HEK293 (cell line): ENCODE measurements at regions not wholly inside any gene's neighbourhood (a gene's known extent, or its start where the extent isn't known, plus 50 kb on each side); places are given as distances from the start of the nearest gene placed in this dataset.

Source experiments
- CTCF ChIA-PET: fragments of 350-600 bp; formaldehyde crosslinking; extraction: SDS; loops from one replicate; lab custom pipeline; 2021; ENCODE audit warnings: antibody characterized with exemption; lab: Yijun Ruan, JAX
- POLR2A ChIA-PET: fragments of 300-600 bp; formaldehyde crosslinking; extraction: SDS; loops from one replicate; lab custom pipeline; 2020; ENCODE audit warnings: antibody characterized with exemption, inconsistent platforms; lab: Yijun Ruan, JAX
- H3K27ac ChIP-seq: fragments of 200-500 bp; sonication (Bioruptor generic); 2 replicates; pipeline ENCODE4 v1.5.1; 2014; ENCODE audit warnings: low read depth, low read length, control low read depth, inconsistent platforms; ENCODE audit errors: extremely low read depth
- H3K36me3 ChIP-seq, 2 experiments: fragments of 200-500 bp in 1 of 2; sonication (Bioruptor generic) in 1 of 2; 1 replicate in 1 of 2; 2 replicates in 1 of 2; pipeline ENCODE4 v1.5.1; 2014 to 2017; ENCODE audit warnings: inconsistent platforms in 2 of 2, low read length in 2 of 2; ENCODE audit not compliant: control insufficient read depth in 2 of 2, insufficient read depth in 1 of 2
- H3K4me1 ChIP-seq: fragments of 200-500 bp; sonication (Bioruptor generic); 2 replicates; pipeline ENCODE4 v1.5.1; 2014; ENCODE audit warnings: mild to moderate bottlenecking, low read length, inconsistent platforms; ENCODE audit not compliant: control insufficient read depth, insufficient read depth
- H3K4me3 ChIP-seq: 2 replicates; pipeline ENCODE4 v1.5.1; 2011; ENCODE audit warnings: low read depth, mild to moderate bottlenecking, control low read depth, low read length, moderate library complexity
- H3K9me3 ChIP-seq: fragments of 200-500 bp; sonication (Bioruptor generic); 2 replicates; pipeline ENCODE4 v1.5.1; 2014; ENCODE audit warnings: low read depth, low read length, inconsistent platforms; ENCODE audit not compliant: control insufficient read depth, insufficient read depth
- CTCF ChIP-seq: fragments of 450-650 bp; formaldehyde crosslinking; IDR thresholded peaks from 2 replicates; pipeline ENCODE4 v1.5.1; 2016; ENCODE audit warnings: missing biosample characterization, missing genetic modification characterization
- GLI4 ChIP-seq: fragments of 450-650 bp; formaldehyde crosslinking; IDR thresholded peaks from 2 replicates; pipeline ENCODE4 v1.5.1; 2016; ENCODE audit warnings: missing biosample characterization, missing genetic modification characterization
- MZF1 ChIP-seq: fragments of 450-650 bp; formaldehyde crosslinking; IDR thresholded peaks from 2 replicates; pipeline ENCODE4 v1.5.1; 2017; ENCODE audit warnings: missing biosample characterization, missing genetic modification characterization, borderline replicate concordance
- OSR2 ChIP-seq: fragments of 450-650 bp; formaldehyde crosslinking; IDR thresholded peaks from 2 replicates; pipeline ENCODE4 v1.5.1; 2016; ENCODE audit warnings: missing biosample characterization, missing genetic modification characterization
- SETDB1 ChIP-seq: IDR thresholded peaks from one replicate; pipeline ENCODE4 v1.6.1; 2017; ENCODE audit warnings: mild to moderate bottlenecking, low read length, moderate library complexity, mixed read lengths; ENCODE audit not compliant: insufficient read length
- SP3 ChIP-seq: fragments of 450-650 bp; formaldehyde crosslinking; IDR thresholded peaks from 2 replicates; pipeline ENCODE4 v1.5.1; 2016; ENCODE audit warnings: missing biosample characterization, missing genetic modification characterization
- TRIM28 ChIP-seq: IDR thresholded peaks from 2 replicates; pipeline ENCODE4 v1.6.1; 2011; ENCODE audit warnings: low read length, control low read depth, borderline replicate concordance
- ZBTB17 ChIP-seq: fragments of 450-650 bp; formaldehyde crosslinking; IDR thresholded peaks from 2 replicates; pipeline ENCODE4 v1.5.1; 2016; ENCODE audit warnings: missing biosample characterization, missing genetic modification characterization
- ZBTB20 ChIP-seq: fragments of 450-650 bp; formaldehyde crosslinking; IDR thresholded peaks from 2 replicates; pipeline ENCODE4 v1.5.1; 2016; ENCODE audit warnings: missing biosample characterization, missing genetic modification characterization
- ZBTB48 ChIP-seq: fragments of 450-650 bp; formaldehyde crosslinking; IDR thresholded peaks from 2 replicates; pipeline ENCODE4 v1.5.1; 2016; ENCODE audit warnings: missing biosample characterization, missing genetic modification characterization
- ZFP41 ChIP-seq: fragments of 450-650 bp; formaldehyde crosslinking; IDR thresholded peaks from 2 replicates; pipeline ENCODE4 v1.5.1; 2016; ENCODE audit warnings: missing biosample characterization, missing genetic modification characterization, borderline replicate concordance
- ZNF112 ChIP-seq: fragments of 450-650 bp; formaldehyde crosslinking; IDR thresholded peaks from 2 replicates; pipeline ENCODE4 v1.5.0; 2017; ENCODE audit warnings: missing biosample characterization, missing genetic modification characterization
- ZNF157 ChIP-seq: fragments of 450-650 bp; formaldehyde crosslinking; IDR thresholded peaks from 2 replicates; pipeline ENCODE4 v1.5.1; 2016; ENCODE audit warnings: missing biosample characterization, missing genetic modification characterization
- ZNF175 ChIP-seq: fragments of 450-650 bp; formaldehyde crosslinking; IDR thresholded peaks from 2 replicates; pipeline ENCODE4 v1.5.1; 2016; ENCODE audit warnings: missing biosample characterization, missing genetic modification characterization
- ZNF223 ChIP-seq: fragments of 450-650 bp; formaldehyde crosslinking; IDR thresholded peaks from 2 replicates; pipeline ENCODE4 v1.5.1; 2016; ENCODE audit warnings: missing biosample characterization, missing genetic modification characterization
- ZNF23 ChIP-seq: fragments of 450-650 bp; formaldehyde crosslinking; IDR thresholded peaks from 2 replicates; pipeline ENCODE4 v1.5.1; 2016; ENCODE audit warnings: missing biosample characterization, missing genetic modification characterization, borderline replicate concordance
- ZNF274 ChIP-seq, 2 experiments: fragments of 200-500 bp in 1 of 2; fragments of 450-650 bp in 1 of 2; sonication (Bioruptor generic) in 1 of 2; formaldehyde crosslinking in 1 of 2; IDR thresholded peaks; 2 replicates each; pipeline versions ENCODE4 v1.5.1 to v1.6.1; 2014 to 2016; ENCODE audit warnings: borderline replicate concordance in 1 of 2, inconsistent platforms in 1 of 2, low read length in 1 of 2, missing biosample characterization in 1 of 2, missing genetic modification characterization in 1 of 2
- ZNF311 ChIP-seq: fragments of 450-650 bp; formaldehyde crosslinking; IDR thresholded peaks from 2 replicates; pipeline ENCODE4 v1.5.1; 2017; ENCODE audit warnings: missing biosample characterization, missing genetic modification characterization, borderline replicate concordance
- ZNF501 ChIP-seq: fragments of 450-650 bp; formaldehyde crosslinking; IDR thresholded peaks from 2 replicates; pipeline ENCODE4 v1.5.1; 2016; ENCODE audit warnings: missing biosample characterization, missing genetic modification characterization
- ZNF510 ChIP-seq: fragments of 450-650 bp; formaldehyde crosslinking; IDR thresholded peaks from 2 replicates; pipeline ENCODE4 v1.5.1; 2018; ENCODE audit warnings: mild to moderate bottlenecking, missing genetic modification characterization, missing biosample characterization; ENCODE audit not compliant: insufficient replicate concordance
- ZNF555 ChIP-seq: fragments of 450-650 bp; formaldehyde crosslinking; conservative IDR thresholded peaks from 2 replicates; pipeline ENCODE4 v1.5.1; 2017; ENCODE audit warnings: missing biosample characterization, mild to moderate bottlenecking, missing genetic modification characterization, inconsistent platforms
- ZNF596 ChIP-seq: fragments of 450-650 bp; IDR thresholded peaks from 2 replicates; pipeline ENCODE4 v1.5.0; 2018; ENCODE audit warnings: missing biosample characterization, mild to moderate bottlenecking, missing genetic modification characterization, moderate library complexity
- ZNF664 ChIP-seq: fragments of 450-650 bp; formaldehyde crosslinking; IDR thresholded peaks from 2 replicates; pipeline ENCODE4 v1.5.1; 2016; ENCODE audit warnings: missing biosample characterization, missing genetic modification characterization
- TF ChIP-seq, protein P1 (sequence below): fragments of 450-650 bp; formaldehyde crosslinking; IDR thresholded peaks from 2 replicates; pipeline ENCODE4 v1.5.1; 2016; ENCODE audit warnings: missing biosample characterization, missing genetic modification characterization
- TF ChIP-seq, protein P2 (sequence below): fragments of 450-650 bp; formaldehyde crosslinking; IDR thresholded peaks from 2 replicates; pipeline ENCODE4 v1.5.1; 2017; ENCODE audit warnings: missing biosample characterization, missing genetic modification characterization
- TF ChIP-seq, protein P3 (sequence below): fragments of 450-650 bp; formaldehyde crosslinking; IDR thresholded peaks from 2 replicates; pipeline ENCODE4 v1.5.1; 2016; ENCODE audit warnings: missing biosample characterization, missing genetic modification characterization

- TF ChIP-seq OSR2 (tag by site-specific recombination), result peak; percentile 76
Observed at GRCh38 chr4:180164799-180165198, 2078.4 kb upstream of the TENM3 start (continued).

DNA sequence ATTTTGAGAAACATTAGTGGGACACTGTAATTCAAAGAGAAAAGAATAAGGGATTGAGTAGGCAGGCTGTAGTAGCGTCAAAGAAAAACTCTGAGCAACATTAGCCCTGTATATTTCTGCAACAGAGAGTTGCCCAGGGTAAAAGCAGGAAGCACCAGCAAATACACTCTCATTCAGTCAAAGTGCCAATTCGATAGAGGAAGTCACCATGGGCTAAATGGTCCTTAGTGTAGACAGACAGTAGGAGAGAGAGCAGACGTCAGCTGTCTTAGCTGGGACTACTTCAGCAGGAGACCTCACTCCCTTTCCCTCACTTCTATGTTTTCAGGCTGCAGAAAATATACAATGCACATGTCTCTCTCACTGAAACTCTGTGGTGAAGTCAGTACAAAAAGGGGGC is 2073.8 kb upstream of the TENM3 start:
- Histone ChIP-seq H3K4me3 (no peak overlapping the region), H3K27ac (no peak overlapping the region)

DNA sequence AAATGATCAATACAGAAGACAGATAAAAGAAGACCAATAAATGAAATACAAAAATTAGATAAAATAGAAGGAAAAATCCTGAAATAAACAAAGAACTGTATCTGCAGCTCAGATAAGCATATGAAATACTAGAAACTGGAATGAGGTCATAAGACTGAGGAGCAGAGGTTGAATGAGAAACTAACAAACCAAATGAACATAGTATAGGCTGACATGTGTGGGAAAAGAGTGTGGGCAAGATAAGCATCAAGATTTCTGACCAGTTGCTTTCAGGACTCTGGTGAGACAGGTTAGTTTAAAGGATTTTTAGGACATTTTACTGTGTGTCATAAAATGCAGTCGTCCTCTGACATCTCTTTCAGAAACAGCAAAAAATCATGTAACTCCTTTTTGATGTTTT is 2073.2 kb upstream of the TENM3 start:
- no peaks in the 10 kb centered on the region for H3K36me3 ChIP-seq
- TF ChIP-seq ZNF510 (tag by site-specific recombination), result no peak
- no peak for TF ChIP-seq ZNF175 (tag by site-specific recombination)
- TF ChIP-seq ZNF311, result no peak
- TF ChIP-seq, protein P1, sequence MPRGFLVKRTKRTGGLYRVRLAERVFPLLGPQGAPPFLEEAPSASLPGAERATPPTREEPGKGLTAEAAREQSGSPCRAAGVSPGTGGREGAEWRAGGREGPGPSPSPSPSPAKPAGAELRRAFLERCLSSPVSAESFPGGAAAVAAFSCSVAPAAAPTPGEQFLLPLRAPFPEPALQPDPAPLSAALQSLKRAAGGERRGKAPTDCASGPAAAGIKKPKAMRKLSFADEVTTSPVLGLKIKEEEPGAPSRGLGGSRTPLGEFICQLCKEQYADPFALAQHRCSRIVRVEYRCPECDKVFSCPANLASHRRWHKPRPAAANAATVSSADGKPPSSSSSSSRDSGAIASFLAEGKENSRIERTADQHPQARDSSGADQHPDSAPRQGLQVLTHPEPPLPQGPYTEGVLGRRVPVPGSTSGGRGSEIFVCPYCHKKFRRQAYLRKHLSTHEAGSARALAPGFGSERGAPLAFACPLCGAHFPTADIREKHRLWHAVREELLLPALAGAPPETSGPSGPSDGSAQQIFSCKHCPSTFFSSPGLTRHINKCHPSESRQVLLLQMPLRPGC (tag by site-specific recombination), result no peak
- no peak for TF ChIP-seq SETDB1
- TF ChIP-seq ZBTB17, result no peak
- TF ChIP-seq GLI4 (tag by site-specific recombination), result no peak
- TF ChIP-seq TRIM28, result no peak
- no peak for TF ChIP-seq CTCF
- ChIA-PET CTCF (interaction anchor here (0.8 kb wide), 1 partner anchor 19 kb away, joined by 3 read pairs; no protein-coding TSS in a partner anchor), POLR2A (no interaction called here)
- H3K27ac ChIP-seq, result no peak overlapping the region
- H3K4me3 ChIP-seq, result no peak overlapping the region
- no peaks in the 10 kb centered on the region for H3K9me3 ChIP-seq
- no peaks in the 10 kb centered on the region for H3K4me1 ChIP-seq

More for the DNA sequence above, 2073.8 kb upstream of the TENM3 start:
- ChIA-PET CTCF (interaction anchor here (0.8 kb wide), 1 partner anchor 18 kb away, joined by 3 read pairs; no protein-coding TSS in a partner anchor), POLR2A (no interaction called here)
- Histone ChIP-seq H3K9me3 (no peaks in the 10 kb centered on the region), H3K4me1 (no peaks in the 10 kb centered on the region), H3K36me3 (no peaks in the 10 kb centered on the region)
- TF ChIP-seq ZBTB20 (no peak), ZNF223 (tag by site-specific recombination) (no peak), ZNF596 (tag by site-specific recombination) (no peak), ZNF274 (IDR thresholded peaks at IDR 0.05; ENCODE audit: low read length) (no peak), ZNF274 (tag by site-specific recombination; IDR thresholded peaks at IDR 0.05; ENCODE audit: borderline replicate concordance) (no peak), ZBTB48 (tag by site-specific recombination) (no peak), MZF1 (no peak), ZFP41 (tag by site-specific recombination) (no peak), ZNF23 (no peak), ZNF664 (no peak), ZNF501 (tag by site-specific recombination) (no peak), ZNF157 (tag by site-specific recombination) (no peak), ZNF112 (tag by site-specific recombination) (no peak), ZNF555 (no peak), SP3 (tag by site-specific recombination) (no peak)
- TF ChIP-seq, protein P2, sequence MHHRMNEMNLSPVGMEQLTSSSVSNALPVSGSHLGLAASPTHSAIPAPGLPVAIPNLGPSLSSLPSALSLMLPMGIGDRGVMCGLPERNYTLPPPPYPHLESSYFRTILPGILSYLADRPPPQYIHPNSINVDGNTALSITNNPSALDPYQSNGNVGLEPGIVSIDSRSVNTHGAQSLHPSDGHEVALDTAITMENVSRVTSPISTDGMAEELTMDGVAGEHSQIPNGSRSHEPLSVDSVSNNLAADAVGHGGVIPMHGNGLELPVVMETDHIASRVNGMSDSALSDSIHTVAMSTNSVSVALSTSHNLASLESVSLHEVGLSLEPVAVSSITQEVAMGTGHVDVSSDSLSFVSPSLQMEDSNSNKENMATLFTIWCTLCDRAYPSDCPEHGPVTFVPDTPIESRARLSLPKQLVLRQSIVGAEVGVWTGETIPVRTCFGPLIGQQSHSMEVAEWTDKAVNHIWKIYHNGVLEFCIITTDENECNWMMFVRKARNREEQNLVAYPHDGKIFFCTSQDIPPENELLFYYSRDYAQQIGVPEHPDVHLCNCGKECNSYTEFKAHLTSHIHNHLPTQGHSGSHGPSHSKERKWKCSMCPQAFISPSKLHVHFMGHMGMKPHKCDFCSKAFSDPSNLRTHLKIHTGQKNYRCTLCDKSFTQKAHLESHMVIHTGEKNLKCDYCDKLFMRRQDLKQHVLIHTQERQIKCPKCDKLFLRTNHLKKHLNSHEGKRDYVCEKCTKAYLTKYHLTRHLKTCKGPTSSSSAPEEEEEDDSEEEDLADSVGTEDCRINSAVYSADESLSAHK, result no peak
- TF ChIP-seq, protein P3, sequence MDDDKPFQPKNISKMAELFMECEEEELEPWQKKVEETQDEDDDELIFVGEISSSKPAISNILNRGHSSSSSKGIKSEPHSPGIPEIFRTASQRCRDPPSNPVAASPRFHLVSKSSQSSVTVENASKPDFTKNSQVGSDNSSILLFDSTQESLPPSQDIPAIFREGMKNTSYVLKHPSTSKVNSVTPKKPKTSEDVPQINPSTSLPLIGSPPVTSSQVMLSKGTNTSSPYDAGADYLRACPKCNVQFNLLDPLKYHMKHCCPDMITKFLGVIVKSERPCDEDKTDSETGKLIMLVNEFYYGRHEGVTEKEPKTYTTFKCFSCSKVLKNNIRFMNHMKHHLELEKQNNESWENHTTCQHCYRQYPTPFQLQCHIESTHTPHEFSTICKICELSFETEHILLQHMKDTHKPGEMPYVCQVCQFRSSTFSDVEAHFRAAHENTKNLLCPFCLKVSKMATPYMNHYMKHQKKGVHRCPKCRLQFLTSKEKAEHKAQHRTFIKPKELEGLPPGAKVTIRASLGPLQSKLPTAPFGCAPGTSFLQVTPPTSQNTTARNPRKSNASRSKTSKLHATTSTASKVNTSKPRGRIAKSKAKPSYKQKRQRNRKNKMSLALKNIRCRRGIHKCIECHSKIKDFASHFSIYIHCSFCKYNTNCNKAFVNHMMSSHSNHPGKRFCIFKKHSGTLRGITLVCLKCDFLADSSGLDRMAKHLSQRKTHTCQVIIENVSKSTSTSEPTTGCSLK, result no peak
